GM12891 (cell line): ENCODE measurements at regions not wholly inside any gene's neighbourhood (a gene's known extent, or its start where the extent isn't known, plus 50 kb on each side); places are given as distances from the start of the nearest gene placed in this dataset.

ENCODE experiments used
- DNase-seq: peaks from one replicate; pipeline ENCODE4 v3.0.0; 2011; ENCODE audit warnings: low spot score; ENCODE audit not compliant: insufficient read length
- FAIRE-seq: peaks from 2 replicates; lab custom pipeline; 2011; peaks lifted over from hg19 to GRCh38; lab: Jason Lieb, UNC
- PAX5 ChIP-seq: IDR thresholded peaks from 2 replicates; pipeline ENCODE4 v1.6.1; 2011; ENCODE audit warnings: low read length, moderate library complexity, mild to moderate bottlenecking; ENCODE audit not compliant: insufficient read depth, severe bottlenecking
- POLR2A ChIP-seq: IDR thresholded peaks from 2 replicates; pipeline ENCODE4 v1.6.1; 2011; ENCODE audit warnings: low read depth, low read length, control low read depth
- POLR2AphosphoS5 ChIP-seq: IDR thresholded peaks from 2 replicates; pipeline ENCODE4 v1.6.1; 2011; ENCODE audit warnings: low read depth, low read length, control low read depth
- POU2F2 ChIP-seq: IDR thresholded peaks from 2 replicates; pipeline ENCODE4 v1.6.1; 2011; ENCODE audit warnings: low read depth, mild to moderate bottlenecking, control low read depth, low read length, moderate library complexity
- SPI1 ChIP-seq: IDR thresholded peaks from 2 replicates; pipeline ENCODE4 v1.6.1; 2011; ENCODE audit warnings: low read depth, low read length, control low read depth
- TAF1 ChIP-seq: IDR thresholded peaks from 2 replicates; pipeline ENCODE4 v1.6.1; 2011; ENCODE audit warnings: low read depth, low read length, control low read depth

GRCh38 chr5:81860778-81861177, 109.9 kb upstream of the SSBP2 start:
- no peak for FAIRE-seq
- DNase-seq: no peak
- TF ChIP-seq POLR2AphosphoS5 (no peak), POU2F2 (no peak), POLR2A (no peak)

- FAIRE-seq: no peak
- no peak for TF ChIP-seq PAX5
- no peak for DNase-seq
Measured at GRCh38 chr5:81859624-81860023, 108.7 kb upstream of the SSBP2 start.

- no peak for DNase-seq
- FAIRE-seq: peak; percentile 85
- TF ChIP-seq POLR2A (no peak), POLR2AphosphoS5 (no peak), PAX5 (no peak), SPI1 (no peak)
Measured at GRCh38 chr5:81856948-81857928, 106.3 kb upstream of the SSBP2 start.

GRCh38 chr5:81855591-81855990, 104.7 kb upstream of the SSBP2 start:
- no peak for FAIRE-seq
- DNase-seq: no peak
- no peak for TF ChIP-seq POLR2AphosphoS5
- TF ChIP-seq TAF1: no peak
- no peak for TF ChIP-seq POLR2A
- TF ChIP-seq PAX5: no peak

- DNase-seq: no peak
Measured at GRCh38 chr5:81854915-81855314, 104.0 kb upstream of the SSBP2 start.

GRCh38 chr5:81854485-81854884, 103.6 kb upstream of the SSBP2 start:
- FAIRE-seq: no peak

More at GRCh38 chr5:81854915-81855314, 104.0 kb upstream of the SSBP2 start:
- peak; percentile 9 for FAIRE-seq
- no peak for TF ChIP-seq SPI1
- no peak for TF ChIP-seq TAF1
- TF ChIP-seq POLR2AphosphoS5: no peak
- TF ChIP-seq POU2F2: no peak
- TF ChIP-seq POLR2A: no peak
- TF ChIP-seq PAX5: no peak

GRCh38 chr5:81853030-81853357, 102.1 kb upstream of the SSBP2 start:
- DNase-seq (no peak), FAIRE-seq (no peak)
- TF ChIP-seq SPI1: no peak
- TF ChIP-seq PAX5: no peak
- no peak for TF ChIP-seq POU2F2
- no peak for TF ChIP-seq POLR2AphosphoS5
- no peak for TF ChIP-seq POLR2A
- no peak for TF ChIP-seq TAF1

More at GRCh38 chr5:81854485-81854884, 103.6 kb upstream of the SSBP2 start:
- no peak for DNase-seq
- no peak for TF ChIP-seq POLR2A
- TF ChIP-seq POU2F2: no peak
- no peak for TF ChIP-seq PAX5
- no peak for TF ChIP-seq TAF1
- no peak for TF ChIP-seq SPI1
- TF ChIP-seq POLR2AphosphoS5: no peak

GRCh38 chr5:81852291-81853029, 101.6 kb upstream of the SSBP2 start:
- DNase-seq (no peak), FAIRE-seq (peak; percentile 85)
- TF ChIP-seq POLR2AphosphoS5: no peak
- peak; percentile 50 for TF ChIP-seq SPI1
- TF ChIP-seq PAX5: no peak
- no peak for TF ChIP-seq POU2F2

GRCh38 chr5:81851481-81852178, 100.7 kb upstream of the SSBP2 start:
- DNase-seq (peak; percentile 67), FAIRE-seq (peak; percentile 95)
- TF ChIP-seq TAF1 (peak; percentile 90), POLR2AphosphoS5 (peak; percentile 70; the same call in 1 of the 2 replicates), PAX5 (peak; percentile 71), POU2F2 (peak; percentile 98), POLR2A (peak; percentile 70), SPI1 (no peak)
